ENCODE measurements at regions not wholly inside any gene's neighbourhood (a gene's known extent, or its start where the extent isn't known, plus 50 kb on each side); places are given as distances from the start of the nearest gene placed in this dataset.

- no peak for TF ChIP-seq CHD1 (IDR thresholded peaks at IDR 0.05; ENCODE audit: low read depth, low read length)
Observed at GRCh38 chr14:98137131-98138025, 1134.6 kb downstream of the BCL11B start (continued).

DNA sequence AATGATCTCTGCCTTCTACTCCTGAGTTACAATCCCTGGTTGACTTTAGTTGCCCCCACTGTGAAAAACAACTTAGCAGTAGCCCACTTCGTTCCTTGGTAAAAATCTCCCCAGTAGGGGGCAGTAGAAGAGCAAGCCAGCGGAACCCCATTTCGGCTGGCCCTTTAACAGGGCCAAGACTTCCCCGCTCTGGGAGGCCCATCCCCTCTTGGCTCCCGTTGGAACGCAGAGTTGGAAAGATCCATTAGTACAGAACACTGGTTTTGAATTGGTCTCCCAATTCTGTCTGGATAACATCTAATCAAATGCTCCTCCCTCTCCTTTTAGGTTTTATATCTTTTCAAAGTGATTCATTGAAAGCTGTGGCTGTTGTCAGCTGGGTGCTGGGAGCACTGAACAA, 1133.3 kb downstream of the BCL11B start:
- Histone ChIP-seq H2AFZ (replicated peaks; ENCODE audit: low read length, poor library complexity) (no peak overlapping the region), H3K4me2 (ENCODE audit: low read depth, low read length) (no peak overlapping the region), H3K27ac (ENCODE audit: insufficient read depth, low read length) (no peak overlapping the region), H4K20me1 (ENCODE audit: insufficient read depth, low read length) (no peaks in the 10 kb centered on the region), H2BK15ac (ENCODE audit: low read depth, low read length) (no peak overlapping the region), H2AK5ac (ENCODE audit: low read depth, low read length) (no peak overlapping the region), H2AK9ac (replicated peaks; ENCODE audit: low read depth, low read length, poor library complexity) (no peak overlapping the region), H4K5ac (ENCODE audit: low read depth, low read length) (no peak overlapping the region), H3K23ac (ENCODE audit: low read depth, low read length) (no peak overlapping the region), H4K8ac (ENCODE audit: low read depth in 2 of 2, low read length in 2 of 2) (no peak overlapping the region), H4K91ac (ENCODE audit: insufficient read depth, low read depth, low read length) (no peak overlapping the region), H3K36me3 (ENCODE audit: control insufficient read depth, insufficient read depth, low read length) (no peaks in the 10 kb centered on the region), H3K4me3 (ENCODE audit: insufficient read depth, low read depth, low read length) (no peak overlapping the region), H3K9me3 (ENCODE audit: control insufficient read depth, insufficient read depth, low read length) (peaks cover 13% of the 10 kb centered on the region), H2BK120ac (ENCODE audit: low read depth, low read length) (no peak overlapping the region), H3K79me1 (ENCODE audit: low read depth in 1 of 2, low read length in 2 of 2) (no peaks in the 10 kb centered on the region), H2BK20ac (ENCODE audit: low read depth, low read length) (no peak overlapping the region), H3K9me1 (ENCODE audit: insufficient read depth, low read length) (no peaks in the 10 kb centered on the region), H2BK5ac (ENCODE audit: low read depth, low read length, poor library complexity, severe bottlenecking) (no peak overlapping the region), H3K4ac (ENCODE audit: low read depth, low read length) (no peak overlapping the region), H3K14ac (replicated peaks; ENCODE audit: low read depth, low read length) (no peak overlapping the region), H3K9ac (ENCODE audit: low read depth, low read length) (no peak overlapping the region), H3K56ac (ENCODE audit: extremely low read depth, insufficient read depth, low read length) (no peak overlapping the region), H3K18ac (ENCODE audit: low read depth, low read length) (no peak overlapping the region), H3K27me3 (ENCODE audit: control insufficient read depth, insufficient read depth, low read length) (no peaks in the 10 kb centered on the region), H3K4me1 (ENCODE audit: control insufficient read depth, insufficient read depth, low read length) (no peaks in the 10 kb centered on the region)
- in situ Hi-C loops (cut with MboI; ENCODE audit: low sequenced_read_pairs), result no loop called here
- no TSS peak for BruUV-seq (replicated peaks)
- no peak for TF ChIP-seq ELK1 (IDR thresholded peaks at IDR 0.05; ENCODE audit: borderline replicate concordance, low read depth, low read length)
- ChIA-PET CTCF (no interaction called here), POLR2A (ENCODE audit: unreplicated experiment) (no interaction called here)
- no peak for DNase-seq
- dilution Hi-C loops (cut with HindIII; ENCODE audit: low sequenced_read_pairs, unreplicated experiment), result no loop called here
- intact Hi-C loops (cut with micrococcal nuclease), result no loop called here
- WGBS, 2 experiments (ENCODE audit: extremely low coverage in 2 of 2, insufficient read length in 1 of 2), result no CpG with 5 or more reads among the region's 6 CpGs
- ATAC-seq (ENCODE audit: low read depth), result no peak

All from IMR-90 (cell line).